A549 (cell line): ENCODE measurements at regions not wholly inside any gene's neighbourhood (a gene's known extent, or its start where the extent isn't known, plus 50 kb on each side); places are given as distances from the start of the nearest gene placed in this dataset.

Experiments
- CTCF ChIP-seq: fragments of >200 bp; sonication (Bioruptor Twin); formaldehyde crosslinking; IDR thresholded peaks from 3 replicates; pipeline ENCODE4 v1.5.1; 2016
- GATA3 ChIP-seq: IDR thresholded peaks from 2 replicates; pipeline ENCODE4 v1.6.1; 2012; ENCODE audit warnings: borderline replicate concordance
- MAFK ChIP-seq: fragments of 450-650 bp; IDR thresholded peaks from 2 replicates; pipeline ENCODE4 v1.6.1; 2014; ENCODE audit not compliant: partially characterized antibody
- POLR2A ChIP-seq: IDR thresholded peaks from 2 replicates; pipeline ENCODE4 v1.6.1; 2012; ENCODE audit warnings: mild to moderate bottlenecking, low read length

GRCh38 chr2:166550923-166551322, 56.9 kb upstream of the SCN7A start:
- TF ChIP-seq GATA3 (no peak), MAFK (no peak), POLR2A (no peak), CTCF (no peak)
